Upper lobe of left lung (tissue), 4 donors: ENCODE measurements at regions not wholly inside any gene's neighbourhood (a gene's known extent, or its start where the extent isn't known, plus 50 kb on each side); places are given as distances from the start of the nearest gene placed in this dataset.

ENCODE experiments used
- CTCF ChIP-seq, 6 experiments: fragments of 450-650 bp in 4 of 6; fragments of 200-600 bp in 2 of 6; sonication (generic) in 2 of 6; IDR thresholded peaks; one replicate each; pipeline ENCODE4 v1.5.1; 2016 to 2019; ENCODE audit warnings: antibody characterized with exemption in 6 of 6
- EP300 ChIP-seq, 4 donors: sonication (generic); formaldehyde crosslinking; IDR thresholded peaks; one replicate each; pipeline ENCODE4 v1.5.1; 2017; ENCODE audit warnings: antibody characterized with exemption in 4 of 4, control low read depth in 2 of 4
- POLR2A ChIP-seq, 4 donors: fragments of 450-650 bp; IDR thresholded peaks; one replicate each; pipeline ENCODE4 v1.5.1; 2016 to 2017; ENCODE audit warnings: antibody characterized with exemption in 4 of 4, mild to moderate bottlenecking in 2 of 4
- POLR2AphosphoS5 ChIP-seq, 2 donors: sonication (generic); formaldehyde crosslinking; IDR thresholded peaks; one replicate each; pipeline ENCODE4 v1.5.1; 2017; ENCODE audit warnings: antibody characterized with exemption in 2 of 2

- TF ChIP-seq CTCF (IDR thresholded peaks at IDR 0.05) (no peak), POLR2AphosphoS5 (IDR thresholded peaks at IDR 0.05) (no peak), EP300 (IDR thresholded peaks at IDR 0.05) (no peak), POLR2A (IDR thresholded peaks at IDR 0.05) (no peak)
Observed at GRCh38 chr5:101159006-101159405, 255.9 kb upstream of the ST8SIA4 start.
